ENCODE measurements at regions not wholly inside any gene's neighbourhood (a gene's known extent, or its start where the extent isn't known, plus 50 kb on each side); places are given as distances from the start of the nearest gene placed in this dataset.

GRCh38 chr9:85223506-85224125 lies 518.1 kb downstream of the AGTPBP1 start:
- Histone ChIP-seq H3K4me1 (ENCODE audit: insufficient read depth, low read length, poor library complexity, severe bottlenecking) (no peaks in the 10 kb centered on the region), H3K27me3 (ENCODE audit: insufficient read depth, low read length, poor library complexity, severe bottlenecking) (no peaks in the 10 kb centered on the region), H4K20me1 (ENCODE audit: insufficient read depth, low read length, poor library complexity, severe bottlenecking) (no peaks in the 10 kb centered on the region), H3K9ac (ENCODE audit: low read depth, low read length, poor library complexity, severe bottlenecking) (no peak overlapping the region), H3F3A (ENCODE audit: low read depth) (no peaks in the 10 kb centered on the region), H2AFZ (ENCODE audit: low read length) (no peak overlapping the region), H3K79me2 (ENCODE audit: insufficient read depth, low read length) (no peaks in the 10 kb centered on the region), H3K9me2 (replicated peaks; ENCODE audit: low read depth, low read length) (no peaks in the 10 kb centered on the region), H3K4me2 (ENCODE audit: low read depth, low read length, poor library complexity, severe bottlenecking) (no peak overlapping the region), H3K36me3 (ENCODE audit: insufficient read depth, low read length) (no peaks in the 10 kb centered on the region), H3K9me3 (ENCODE audit: insufficient read depth, low read depth, low read length) (0 out of 2 replicates have a peak, but pooled peaks cover 4% of the 10 kb centered on the region), H3K4me3 (ENCODE audit: low read length, poor library complexity, severe bottlenecking) (no peak overlapping the region)
- TF ChIP-seq CTCF (conservative IDR thresholded peaks at IDR 0.05; ENCODE audit: low read length): no peak
- TF ChIP-seq EZH2phosphoT487 (IDR thresholded peaks at IDR 0.05; ENCODE audit: borderline replicate concordance): no peak

- H3K9me3 ChIP-seq (ENCODE audit: insufficient read depth, low read depth, low read length): no peaks in the 10 kb centered on the region
- no peaks in the 10 kb centered on the region for H3K27me3 ChIP-seq (ENCODE audit: insufficient read depth, low read length, poor library complexity, severe bottlenecking)
- TF ChIP-seq CTCF (conservative IDR thresholded peaks at IDR 0.05; ENCODE audit: low read length) (no peak), EZH2phosphoT487 (IDR thresholded peaks at IDR 0.05; ENCODE audit: borderline replicate concordance) (no peak)
- no peaks in the 10 kb centered on the region for H3F3A ChIP-seq (ENCODE audit: low read depth)
- H3K4me1 ChIP-seq (ENCODE audit: insufficient read depth, low read length, poor library complexity, severe bottlenecking): no peaks in the 10 kb centered on the region
- H3K9ac ChIP-seq (ENCODE audit: low read depth, low read length, poor library complexity, severe bottlenecking): no peak overlapping the region
- H3K4me2 ChIP-seq (ENCODE audit: low read depth, low read length, poor library complexity, severe bottlenecking): no peak overlapping the region
- H3K36me3 ChIP-seq (ENCODE audit: insufficient read depth, low read length): no peaks in the 10 kb centered on the region
- H3K9me2 ChIP-seq (replicated peaks; ENCODE audit: low read depth, low read length): no peaks in the 10 kb centered on the region
- no peak overlapping the region for H2AFZ ChIP-seq (ENCODE audit: low read length)
- no peaks in the 10 kb centered on the region for H4K20me1 ChIP-seq (ENCODE audit: insufficient read depth, low read length, poor library complexity, severe bottlenecking)
- no peak overlapping the region for H3K4me3 ChIP-seq (ENCODE audit: low read length, poor library complexity, severe bottlenecking)
- H3K79me2 ChIP-seq (ENCODE audit: insufficient read depth, low read length): no peaks in the 10 kb centered on the region
Observed at GRCh38 chr9:85216601-85217000, 525.2 kb downstream of the AGTPBP1 start.

GRCh38 chr9:85215961-85216360 lies 525.8 kb downstream of the AGTPBP1 start:
- no peaks in the 10 kb centered on the region for H3K9me3 ChIP-seq (ENCODE audit: insufficient read depth, low read depth, low read length)
- no peaks in the 10 kb centered on the region for H3K4me1 ChIP-seq (ENCODE audit: insufficient read depth, low read length, poor library complexity, severe bottlenecking)
- H3K9me2 ChIP-seq (replicated peaks; ENCODE audit: low read depth, low read length): no peaks in the 10 kb centered on the region
- no peak overlapping the region for H3K4me2 ChIP-seq (ENCODE audit: low read depth, low read length, poor library complexity, severe bottlenecking)
- H3K36me3 ChIP-seq (ENCODE audit: insufficient read depth, low read length): no peaks in the 10 kb centered on the region
- no peaks in the 10 kb centered on the region for H3K27me3 ChIP-seq (ENCODE audit: insufficient read depth, low read length, poor library complexity, severe bottlenecking)
- no peak overlapping the region for H2AFZ ChIP-seq (ENCODE audit: low read length)
- no peak overlapping the region for H3K9ac ChIP-seq (ENCODE audit: low read depth, low read length, poor library complexity, severe bottlenecking)
- H3F3A ChIP-seq (ENCODE audit: low read depth): no peaks in the 10 kb centered on the region
- H3K4me3 ChIP-seq (ENCODE audit: low read length, poor library complexity, severe bottlenecking): no peak overlapping the region
- no peaks in the 10 kb centered on the region for H3K79me2 ChIP-seq (ENCODE audit: insufficient read depth, low read length)
- H4K20me1 ChIP-seq (ENCODE audit: insufficient read depth, low read length, poor library complexity, severe bottlenecking): no peaks in the 10 kb centered on the region
- TF ChIP-seq EZH2phosphoT487 (IDR thresholded peaks at IDR 0.05; ENCODE audit: borderline replicate concordance): no peak
- TF ChIP-seq CTCF (conservative IDR thresholded peaks at IDR 0.05; ENCODE audit: low read length): no peak

Measured in Loucy (cell line).